Type B pancreatic cell (in vitro differentiated cells): ENCODE measurements at regions not wholly inside any gene's neighbourhood (a gene's known extent, or its start where the extent isn't known, plus 50 kb on each side); places are given as distances from the start of the nearest gene placed in this dataset.

Source experiments
- DNase-seq: peaks from one replicate; pipeline ENCODE4 v3.0.0; 2021; ENCODE audit warnings: mixed read lengths; ENCODE audit not compliant: unreplicated experiment; ENCODE audit errors: extremely low spot score
- H3K27ac Mint-ChIP-seq: 2 replicates; pipeline ENCODE4 v1.8.0; 2021; ENCODE audit warnings: mild to moderate bottlenecking, mixed read lengths
- H3K27me3 Mint-ChIP-seq: 2 replicates; pipeline ENCODE4 v1.8.0; 2021; ENCODE audit warnings: mixed read lengths
- H3K36me3 Mint-ChIP-seq: 2 replicates; pipeline ENCODE4 v1.8.0; 2021; ENCODE audit warnings: mixed read lengths
- H3K4me1 Mint-ChIP-seq: one replicate; pipeline ENCODE4 v1.8.0; 2021; ENCODE audit warnings: mixed read lengths; ENCODE audit not compliant: unreplicated experiment
- H3K4me3 Mint-ChIP-seq: 2 replicates; pipeline ENCODE4 v1.8.0; 2021; ENCODE audit warnings: mild to moderate bottlenecking, mixed read lengths
- H3K9me3 Mint-ChIP-seq: 2 replicates; pipeline ENCODE4 v1.8.0; 2021; ENCODE audit warnings: mixed read lengths
- TF ChIP-seq, protein P1 (sequence below): fragments of 200-600 bp; sonication (generic); conservative IDR thresholded peaks from 2 replicates; pipeline ENCODE4 v1.5.0; 2021; ENCODE audit warnings: antibody characterized with exemption, mild to moderate bottlenecking

DNA sequence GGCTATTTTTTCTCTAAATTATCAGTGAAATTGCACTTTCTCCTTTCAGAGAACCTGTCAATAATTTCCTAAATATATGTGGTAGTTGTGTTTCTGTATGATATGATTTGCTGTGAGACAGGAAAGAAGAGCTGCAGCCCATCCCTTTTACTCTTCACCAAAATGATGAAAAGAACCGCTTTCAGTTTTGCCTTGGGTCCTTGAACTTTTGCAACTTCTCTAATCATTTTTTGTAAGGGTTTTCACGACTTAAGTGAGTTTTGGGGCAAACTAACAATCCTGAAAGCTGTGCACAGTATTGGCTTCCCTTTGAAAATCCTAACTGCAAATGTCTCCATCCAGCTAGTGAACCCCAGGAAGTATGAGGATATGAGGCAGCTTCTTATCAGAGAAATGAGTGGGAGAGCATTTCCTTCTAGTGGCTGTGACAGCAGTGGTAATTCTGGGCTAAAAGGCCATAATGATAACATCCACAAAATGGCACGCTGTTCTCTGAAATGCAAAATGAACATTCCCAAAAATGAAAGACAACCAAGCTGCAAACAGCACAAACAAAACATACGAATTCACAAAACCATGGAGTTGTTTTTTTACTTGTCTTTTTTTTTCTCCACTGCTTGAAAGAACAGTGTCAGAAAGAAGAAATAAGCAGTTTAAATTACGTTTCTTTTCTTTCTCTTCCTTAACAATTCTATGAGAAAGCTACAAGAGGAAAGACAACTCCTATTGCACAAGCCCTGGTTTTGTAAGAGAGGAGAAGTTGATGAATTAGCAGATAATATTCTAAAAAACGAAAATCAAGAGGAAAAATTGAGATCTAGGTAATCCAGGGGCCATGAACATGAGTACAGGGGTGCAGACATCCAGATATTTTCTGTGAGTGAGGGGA lies 1291.6 kb upstream of the ZEB2 start:
- no peaks in the 10 kb centered on the region for H3K9me3 Mint-ChIP-seq
- H3K4me3 Mint-ChIP-seq, result no peak overlapping the region
- no peak for DNase-seq
- no peak overlapping the region for H3K27ac Mint-ChIP-seq
- no peaks in the 10 kb centered on the region for H3K36me3 Mint-ChIP-seq
- peaks cover 10% of the 10 kb centered on the region for H3K4me1 Mint-ChIP-seq
- TF ChIP-seq, protein P1, sequence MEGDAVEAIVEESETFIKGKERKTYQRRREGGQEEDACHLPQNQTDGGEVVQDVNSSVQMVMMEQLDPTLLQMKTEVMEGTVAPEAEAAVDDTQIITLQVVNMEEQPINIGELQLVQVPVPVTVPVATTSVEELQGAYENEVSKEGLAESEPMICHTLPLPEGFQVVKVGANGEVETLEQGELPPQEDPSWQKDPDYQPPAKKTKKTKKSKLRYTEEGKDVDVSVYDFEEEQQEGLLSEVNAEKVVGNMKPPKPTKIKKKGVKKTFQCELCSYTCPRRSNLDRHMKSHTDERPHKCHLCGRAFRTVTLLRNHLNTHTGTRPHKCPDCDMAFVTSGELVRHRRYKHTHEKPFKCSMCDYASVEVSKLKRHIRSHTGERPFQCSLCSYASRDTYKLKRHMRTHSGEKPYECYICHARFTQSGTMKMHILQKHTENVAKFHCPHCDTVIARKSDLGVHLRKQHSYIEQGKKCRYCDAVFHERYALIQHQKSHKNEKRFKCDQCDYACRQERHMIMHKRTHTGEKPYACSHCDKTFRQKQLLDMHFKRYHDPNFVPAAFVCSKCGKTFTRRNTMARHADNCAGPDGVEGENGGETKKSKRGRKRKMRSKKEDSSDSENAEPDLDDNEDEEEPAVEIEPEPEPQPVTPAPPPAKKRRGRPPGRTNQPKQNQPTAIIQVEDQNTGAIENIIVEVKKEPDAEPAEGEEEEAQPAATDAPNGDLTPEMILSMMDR, result no peak
- H3K27me3 Mint-ChIP-seq, result no peaks in the 10 kb centered on the region

- Mint-ChIP-seq H3K4me1 (peaks cover 12% of the 10 kb centered on the region), H3K27ac (no peak overlapping the region), H3K4me3 (no peak overlapping the region), H3K36me3 (no peaks in the 10 kb centered on the region), H3K9me3 (no peaks in the 10 kb centered on the region), H3K27me3 (no peaks in the 10 kb centered on the region)
- no peak for DNase-seq
- TF ChIP-seq, protein P1, result no peak
Measured at GRCh38 chr2:145807968-145808367, 1288.0 kb upstream of the ZEB2 start.

- H3K36me3 Mint-ChIP-seq, result no peaks in the 10 kb centered on the region
- peaks cover 12% of the 10 kb centered on the region for H3K4me1 Mint-ChIP-seq
- H3K4me3 Mint-ChIP-seq, result no peak overlapping the region
- H3K27me3 Mint-ChIP-seq, result no peaks in the 10 kb centered on the region
- no peaks in the 10 kb centered on the region for H3K9me3 Mint-ChIP-seq
- no peak overlapping the region for H3K27ac Mint-ChIP-seq
- TF ChIP-seq, protein P1, result no peak
- DNase-seq, result no peak
Measured at GRCh38 chr2:145807554-145807953, 1287.6 kb upstream of the ZEB2 start.

DNA sequence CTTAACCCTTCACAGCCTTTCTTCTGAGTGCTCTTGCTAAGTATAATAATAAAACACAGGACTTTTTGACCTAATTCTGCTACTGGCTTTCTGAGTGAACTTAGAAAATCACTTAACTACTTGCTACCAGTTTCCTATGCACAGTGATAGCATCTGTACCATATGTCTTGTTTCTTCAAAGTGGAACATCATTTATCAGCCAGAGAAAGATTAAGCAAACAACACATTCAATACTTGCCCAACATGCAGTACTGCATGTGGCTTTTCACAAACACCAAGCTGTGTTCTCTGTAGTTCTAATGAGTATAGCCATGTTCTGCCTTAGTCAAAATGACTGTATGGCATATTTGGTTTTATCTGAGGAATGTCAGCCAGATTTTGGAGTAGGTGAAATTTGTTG lies 1286.6 kb upstream of the ZEB2 start:
- no peaks in the 10 kb centered on the region for H3K36me3 Mint-ChIP-seq
- H3K4me1 Mint-ChIP-seq, result peaks cover 4% of the 10 kb centered on the region
- H3K27me3 Mint-ChIP-seq, result no peaks in the 10 kb centered on the region
- no peaks in the 10 kb centered on the region for H3K9me3 Mint-ChIP-seq
- no peak overlapping the region for H3K4me3 Mint-ChIP-seq
- TF ChIP-seq, protein P1, result no peak
- DNase-seq, result no peak
- H3K27ac Mint-ChIP-seq, result no peak overlapping the region

- H3K27me3 Mint-ChIP-seq, result no peaks in the 10 kb centered on the region
- peaks cover 16% of the 10 kb centered on the region for H3K4me1 Mint-ChIP-seq
- no peaks in the 10 kb centered on the region for H3K36me3 Mint-ChIP-seq
- no peak for DNase-seq
- TF ChIP-seq, protein P1, result no peak
- peaks cover 4% of the 10 kb centered on the region for H3K9me3 Mint-ChIP-seq
- no peak overlapping the region for H3K27ac Mint-ChIP-seq
- H3K4me3 Mint-ChIP-seq, result no peak overlapping the region
Measured at GRCh38 chr2:145802133-145802532, 1282.2 kb upstream of the ZEB2 start.
